Germinal center (tissue), 1 donor: ENCODE measurements at regions not wholly inside any gene's neighbourhood (a gene's known extent, or its start where the extent isn't known, plus 50 kb on each side); places are given as distances from the start of the nearest gene placed in this dataset.

Experiments used
- DNase-seq: peaks from one replicate; pipeline ENCODE4 v3.0.0; 2012; ENCODE audit warnings: mixed read lengths, low spot score

DNA sequence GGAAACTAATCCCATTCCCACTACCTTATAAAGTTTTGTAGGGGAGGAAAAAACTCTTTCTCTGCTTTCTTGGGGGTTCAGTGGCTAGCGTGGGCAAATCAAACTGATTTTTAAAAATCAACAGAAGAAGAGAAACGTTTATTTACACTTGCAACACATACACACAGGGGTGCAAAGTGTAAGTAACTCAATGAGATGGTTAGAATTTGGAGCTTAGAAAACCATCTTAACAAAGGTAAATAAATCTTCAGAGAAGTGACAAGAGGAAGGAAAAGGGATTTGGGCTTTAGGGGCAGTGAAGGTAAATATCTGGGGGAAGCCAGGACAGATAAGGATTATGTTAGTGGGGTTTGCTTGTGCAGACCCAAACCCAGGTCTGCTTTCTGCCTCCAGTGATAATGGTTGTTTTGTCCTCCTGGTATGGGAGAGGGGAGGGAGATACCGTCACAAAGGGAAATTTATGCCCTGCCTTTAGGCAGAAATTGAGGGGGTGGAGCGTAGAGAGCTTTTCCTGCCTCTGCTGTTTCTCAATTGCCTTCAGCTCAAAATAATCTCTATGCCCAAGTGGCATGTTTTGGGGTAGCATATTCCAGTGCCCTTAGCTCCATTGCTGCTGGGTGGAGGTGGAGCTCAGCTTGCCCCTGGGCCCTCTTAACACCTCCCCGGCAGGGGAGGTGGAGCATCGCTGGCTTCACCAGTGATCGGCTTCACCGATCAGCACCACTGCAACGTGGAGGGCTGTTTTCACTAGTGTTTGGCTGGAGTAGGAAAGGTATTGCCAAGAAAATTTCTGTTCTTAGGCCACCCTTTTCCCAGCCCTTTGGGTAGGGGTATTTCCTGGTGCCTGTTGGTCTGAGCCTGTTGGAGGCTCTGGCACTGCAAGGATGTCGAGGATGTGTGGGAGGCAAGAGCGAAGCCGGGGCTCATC lies 92.2 kb downstream of the TEX51 start:
- DNase-seq: no peak

DNA sequence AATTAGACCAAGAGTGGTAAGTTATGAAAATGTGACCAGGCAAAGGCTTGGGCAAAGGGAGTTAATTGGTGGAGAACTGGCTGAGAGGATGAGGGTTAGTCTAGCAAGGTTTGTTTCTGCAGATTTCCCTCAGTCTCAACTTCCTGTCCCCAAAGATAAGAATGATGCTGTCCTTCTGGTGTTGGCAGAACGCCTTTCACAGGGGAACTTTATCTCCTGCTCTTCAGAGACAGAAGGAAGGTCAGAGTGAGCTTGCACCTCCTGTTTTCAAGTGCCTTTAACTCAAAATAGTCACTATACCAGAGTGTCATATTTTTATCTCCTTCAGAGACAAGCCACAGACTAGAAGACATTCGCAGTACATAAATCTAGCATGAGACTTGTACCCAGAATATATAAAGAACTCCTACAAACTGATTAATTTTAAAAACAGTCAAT lies 95.7 kb downstream of the TEX51 start:
- DNase-seq: no peak

DNA sequence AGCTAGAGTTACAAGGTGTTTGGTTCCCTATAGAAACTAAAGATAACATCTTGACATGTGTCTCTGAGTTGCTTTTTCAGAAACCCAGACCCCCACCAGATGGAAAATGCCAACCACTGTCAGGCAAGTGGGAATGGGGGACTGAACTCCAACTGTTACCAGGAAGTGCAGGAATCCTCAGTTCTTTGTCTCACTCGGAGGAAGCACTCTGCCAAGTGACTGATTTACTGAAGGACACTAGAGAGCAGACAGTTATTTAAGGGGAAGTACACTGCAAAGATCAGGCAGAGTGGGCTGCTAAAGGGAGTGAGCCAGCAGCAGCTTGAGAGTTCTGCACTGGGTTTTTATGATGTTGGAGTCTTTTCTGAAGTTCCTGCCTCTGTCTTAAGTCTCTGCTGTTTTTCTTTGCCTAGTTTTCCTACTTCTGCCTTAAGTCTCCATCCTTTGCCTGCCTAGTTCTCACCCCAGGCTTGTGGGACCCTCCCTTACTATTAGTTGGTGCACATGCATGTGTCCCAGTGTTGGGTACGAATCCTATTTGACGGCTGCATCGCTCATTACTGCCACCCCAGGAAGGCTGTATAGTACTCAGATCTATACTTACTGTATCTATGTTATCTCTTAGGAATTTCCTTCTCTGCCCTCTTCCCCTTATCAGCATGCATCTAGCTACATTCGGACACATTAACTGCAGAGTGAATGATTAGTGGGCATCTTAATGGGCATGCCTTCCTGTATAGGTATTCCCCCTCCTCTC lies 97.1 kb downstream of the TEX51 start:
- no peak for DNase-seq

DNA sequence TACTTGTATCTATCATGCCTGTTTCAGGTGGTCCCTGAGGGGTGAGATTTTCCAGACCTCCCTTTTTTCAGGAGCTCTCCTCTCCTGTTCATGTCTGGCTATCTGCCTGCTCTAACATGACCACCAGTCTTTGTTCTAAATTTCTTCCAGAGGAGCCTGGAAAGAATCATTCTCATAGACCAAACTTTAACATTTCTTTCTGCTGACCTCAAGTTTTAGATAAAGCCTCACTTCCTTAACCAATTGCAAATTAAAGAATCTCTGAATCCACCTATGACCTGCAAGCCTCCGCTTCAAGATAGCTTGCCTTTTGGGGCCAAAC lies 97.6 kb downstream of the TEX51 start:
- DNase-seq: no peak
